Astrocyte (in vitro differentiated cells and primary cell): ENCODE measurements at regions not wholly inside any gene's neighbourhood (a gene's known extent, or its start where the extent isn't known, plus 50 kb on each side); places are given as distances from the start of the nearest gene placed in this dataset.
"Not testable (repeated sequence)": the region's sequence is repeated elsewhere in the genome, so short reads cannot be mapped to it uniquely, and the experiment has no call there.

ENCODE experiments used
- CTCF ChIP-seq: IDR thresholded peaks from 2 replicates; pipeline ENCODE4 v1.5.1; 2011; ENCODE audit warnings: low read depth, mild to moderate bottlenecking, inconsistent platforms, low read length, moderate library complexity; ENCODE audit not compliant: insufficient read depth
- EZH2 ChIP-seq: IDR thresholded peaks from 2 replicates; pipeline ENCODE4 v1.6.1; 2012; ENCODE audit warnings: mild to moderate bottlenecking, low read length, inconsistent platforms; ENCODE audit not compliant: insufficient read depth

GRCh38 chr17:21776921-21777320 is 84.6 kb downstream of the KCNJ18 start:
- not testable (repeated sequence) for TF ChIP-seq CTCF, EZH2
